Fibroblast of lung (primary cell): ENCODE measurements at regions not wholly inside any gene's neighbourhood (a gene's known extent, or its start where the extent isn't known, plus 50 kb on each side); places are given as distances from the start of the nearest gene placed in this dataset.

ENCODE experiments used
- DNase-seq, 2 donors: peaks; one replicate each; pipeline versions ENCODE4 v3.0.0 to v3.0.0-alpha.2; 2010; ENCODE audit warnings: low read depth in 2 of 2
- H2AFZ ChIP-seq: 2 replicates; pipeline ENCODE4 v1.5.1; 2012; ENCODE audit warnings: low read length, control low read depth, inconsistent platforms
- H3K27ac ChIP-seq: 2 replicates; pipeline ENCODE4 v1.5.1; 2011; ENCODE audit warnings: low read length, control low read depth; ENCODE audit not compliant: insufficient read depth
- H3K27me3 ChIP-seq: 2 replicates; pipeline ENCODE4 v1.5.1; 2011; ENCODE audit warnings: mild to moderate bottlenecking, low read length; ENCODE audit not compliant: control insufficient read depth, insufficient read depth
- H3K36me3 ChIP-seq: 2 replicates; pipeline ENCODE4 v1.5.1; 2011; ENCODE audit warnings: low read length; ENCODE audit not compliant: control insufficient read depth, insufficient read depth
- H3K4me1 ChIP-seq: 2 replicates; pipeline ENCODE4 v1.5.1; 2011; ENCODE audit warnings: low read length; ENCODE audit not compliant: control insufficient read depth, insufficient read depth; ENCODE audit errors: extremely low read depth
- H3K4me2 ChIP-seq: 2 replicates; pipeline ENCODE4 v1.5.1; 2011; ENCODE audit warnings: low read length, control low read depth; ENCODE audit not compliant: insufficient read depth; ENCODE audit errors: extremely low read depth
- H3K4me3 ChIP-seq, 4 experiments: fragments of 200-600 bp in 1 of 4; sonication (generic) in 1 of 4; replicated peaks in 1 of 4; 2 replicates each; pipeline ENCODE4 v1.5.1; 2011 to 2016; ENCODE audit warnings: low read length in 4 of 4, low read depth in 3 of 4, mild to moderate bottlenecking in 3 of 4, control low read depth in 2 of 4, inconsistent platforms in 1 of 4, mixed read lengths in 1 of 4; ENCODE audit not compliant: insufficient read depth in 1 of 4; ENCODE audit errors: control extremely low read depth in 1 of 4
- H3K79me2 ChIP-seq: 2 replicates; pipeline ENCODE4 v1.5.1; 2012; ENCODE audit warnings: mild to moderate bottlenecking, low read length, inconsistent platforms; ENCODE audit not compliant: control insufficient read depth, insufficient read depth
- H3K9ac ChIP-seq: 2 replicates; pipeline ENCODE4 v1.5.1; 2011; ENCODE audit warnings: mild to moderate bottlenecking, low read length, control low read depth; ENCODE audit not compliant: insufficient read depth
- H3K9me3 ChIP-seq: 2 replicates; pipeline ENCODE4 v1.5.1; 2012; ENCODE audit warnings: low read depth, low read length; ENCODE audit not compliant: control insufficient read depth, insufficient read depth
- H4K20me1 ChIP-seq: 2 replicates; pipeline ENCODE4 v1.5.1; 2011; ENCODE audit warnings: low read length; ENCODE audit not compliant: control insufficient read depth, insufficient read depth; ENCODE audit errors: extremely low read depth
- CTCF ChIP-seq, 2 donors: IDR thresholded peaks in 1 of 2; conservative IDR thresholded peaks in 1 of 2; 1 replicate in 1 of 2; 2 replicates in 1 of 2; pipeline ENCODE4 v1.5.1; 2011 to 2012; ENCODE audit warnings: low read length in 2 of 2, control low read depth in 1 of 2, inconsistent platforms in 1 of 2, low read depth in 1 of 2, mild to moderate bottlenecking in 1 of 2
- EZH2 ChIP-seq: IDR thresholded peaks from 2 replicates; pipeline ENCODE4 v1.5.1; 2012; ENCODE audit warnings: low read length, control low read depth, mild to moderate bottlenecking; ENCODE audit errors: missing control alignments

GRCh38 chr11:120055646-120056045 lies 82.3 kb downstream of the TRIM29 start:
- H3K4me3 ChIP-seq, result no peak overlapping the region
- no peaks in the 10 kb centered on the region for H3K36me3 ChIP-seq
- H2AFZ ChIP-seq, result no peak overlapping the region
- H3K27me3 ChIP-seq, result no peaks in the 10 kb centered on the region
- no peaks in the 10 kb centered on the region for H3K4me1 ChIP-seq
- H3K9me3 ChIP-seq, result no peaks in the 10 kb centered on the region
- DNase-seq, result peak in 1 of 2 donors; percentile 80
- H3K79me2 ChIP-seq, result no peaks in the 10 kb centered on the region
- no peak overlapping the region for H3K27ac ChIP-seq
- H3K4me2 ChIP-seq, result no peak overlapping the region
- TF ChIP-seq EZH2 (no peak), CTCF (conservative IDR thresholded peaks at IDR 0.05 in 1 of 2, IDR thresholded peaks at IDR 0.05 in 1 of 2; ENCODE audit: low read depth in 1 of 2, low read length in 2 of 2) (no peak)
- no peaks in the 10 kb centered on the region for H4K20me1 ChIP-seq
- H3K9ac ChIP-seq, result no peak overlapping the region

- no peak for TF ChIP-seq EZH2
- no peak for TF ChIP-seq CTCF (conservative IDR thresholded peaks at IDR 0.05 in 1 of 2, IDR thresholded peaks at IDR 0.05 in 1 of 2; ENCODE audit: low read depth in 1 of 2, low read length in 2 of 2)
- H3K4me1 ChIP-seq, result no peaks in the 10 kb centered on the region
- no peaks in the 10 kb centered on the region for H3K36me3 ChIP-seq
- no peaks in the 10 kb centered on the region for H3K79me2 ChIP-seq
- H3K27ac ChIP-seq, result no peak overlapping the region
- no peaks in the 10 kb centered on the region for H3K9me3 ChIP-seq
- no peak overlapping the region for H3K4me2 ChIP-seq
- no peak overlapping the region for H3K4me3 ChIP-seq
- H3K27me3 ChIP-seq, result no peaks in the 10 kb centered on the region
- no peak overlapping the region for H3K9ac ChIP-seq
- no peak overlapping the region for H2AFZ ChIP-seq
- no peak for DNase-seq
- H4K20me1 ChIP-seq, result no peaks in the 10 kb centered on the region
Observed at GRCh38 chr11:120054753-120055045, 83.2 kb downstream of the TRIM29 start.

GRCh38 chr11:120054016-120054752 lies 83.7 kb downstream of the TRIM29 start:
- Histone ChIP-seq H3K4me3 (no peak overlapping the region), H3K9ac (no peak overlapping the region), H2AFZ (no peak overlapping the region), H3K4me1 (no peaks in the 10 kb centered on the region), H3K79me2 (no peaks in the 10 kb centered on the region), H3K9me3 (no peaks in the 10 kb centered on the region), H4K20me1 (no peaks in the 10 kb centered on the region), H3K36me3 (no peaks in the 10 kb centered on the region), H3K27ac (no peak overlapping the region), H3K27me3 (no peaks in the 10 kb centered on the region), H3K4me2 (no peak overlapping the region)
- DNase-seq, result no peak
- TF ChIP-seq EZH2 (no peak), CTCF (conservative IDR thresholded peaks at IDR 0.05 in 1 of 2, IDR thresholded peaks at IDR 0.05 in 1 of 2; ENCODE audit: low read depth in 1 of 2, low read length in 2 of 2) (no peak)
